Cardiac muscle cell (in vitro differentiated cells and primary cell): ENCODE measurements at regions not wholly inside any gene's neighbourhood (a gene's known extent, or its start where the extent isn't known, plus 50 kb on each side); places are given as distances from the start of the nearest gene placed in this dataset.
"Not testable (repeated sequence)": the region's sequence is repeated elsewhere in the genome, so short reads cannot be mapped to it uniquely, and the experiment has no call there.

Source experiments
- DNase-seq, 2 donors: peaks; one replicate each; pipeline versions ENCODE4 v3.0.0 to v3.0.0-alpha.2; 2010 to 2017; ENCODE audit warnings: low read depth in 1 of 2, low spot score in 1 of 2
- H3K27ac ChIP-seq: fragments of 200-600 bp; sonication (generic); 2 replicates; pipeline ENCODE4 v1.5.1; 2016
- H3K27me3 ChIP-seq: fragments of 200-600 bp; sonication (generic); 2 replicates; pipeline ENCODE4 v1.6.0; 2016; ENCODE audit warnings: control low read depth
- H3K36me3 ChIP-seq: fragments of 200-600 bp; sonication (generic); 2 replicates; pipeline ENCODE4 v1.5.1; 2016; ENCODE audit warnings: control low read depth
- H3K4me1 ChIP-seq: fragments of 200-600 bp; sonication (generic); 2 replicates; pipeline ENCODE4 v1.8.1; 2017; ENCODE audit warnings: low read depth, mild to moderate bottlenecking, mixed run types
- H3K4me3 ChIP-seq: fragments of 200-600 bp; sonication (generic); 2 replicates; pipeline ENCODE4 v1.5.1; 2016; ENCODE audit warnings: mild to moderate bottlenecking
- H3K9me3 ChIP-seq: fragments of 200-600 bp; sonication (generic); 2 replicates; pipeline ENCODE4 v1.5.1; 2017; ENCODE audit warnings: low read depth, mild to moderate bottlenecking, control low read depth
- TF ChIP-seq, protein P1 (sequence below): IDR thresholded peaks from 2 replicates; pipeline ENCODE4 v1.5.1; 2012; ENCODE audit warnings: low read depth, mild to moderate bottlenecking, low read length

DNA sequence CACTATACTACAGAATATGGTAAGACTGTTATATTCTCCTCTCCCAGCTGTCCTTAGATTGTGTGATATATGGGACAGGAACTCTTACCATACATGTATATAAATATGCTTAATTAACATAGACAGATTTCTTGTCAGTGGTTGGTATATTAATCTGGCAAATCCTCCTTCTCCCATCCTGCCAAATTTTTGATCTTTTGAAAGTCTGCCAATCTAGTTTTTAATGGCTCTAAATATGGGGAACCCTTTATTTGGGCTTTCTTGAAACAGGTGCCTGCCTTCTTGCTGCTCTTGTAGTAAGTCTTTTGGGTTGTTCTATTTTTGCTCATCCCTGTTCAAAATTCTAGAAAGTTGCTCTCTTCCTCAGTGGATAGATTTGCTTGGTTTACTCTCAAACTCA lies 63.5 kb downstream of the SPATA31D1 start:
- TF ChIP-seq, protein P1, sequence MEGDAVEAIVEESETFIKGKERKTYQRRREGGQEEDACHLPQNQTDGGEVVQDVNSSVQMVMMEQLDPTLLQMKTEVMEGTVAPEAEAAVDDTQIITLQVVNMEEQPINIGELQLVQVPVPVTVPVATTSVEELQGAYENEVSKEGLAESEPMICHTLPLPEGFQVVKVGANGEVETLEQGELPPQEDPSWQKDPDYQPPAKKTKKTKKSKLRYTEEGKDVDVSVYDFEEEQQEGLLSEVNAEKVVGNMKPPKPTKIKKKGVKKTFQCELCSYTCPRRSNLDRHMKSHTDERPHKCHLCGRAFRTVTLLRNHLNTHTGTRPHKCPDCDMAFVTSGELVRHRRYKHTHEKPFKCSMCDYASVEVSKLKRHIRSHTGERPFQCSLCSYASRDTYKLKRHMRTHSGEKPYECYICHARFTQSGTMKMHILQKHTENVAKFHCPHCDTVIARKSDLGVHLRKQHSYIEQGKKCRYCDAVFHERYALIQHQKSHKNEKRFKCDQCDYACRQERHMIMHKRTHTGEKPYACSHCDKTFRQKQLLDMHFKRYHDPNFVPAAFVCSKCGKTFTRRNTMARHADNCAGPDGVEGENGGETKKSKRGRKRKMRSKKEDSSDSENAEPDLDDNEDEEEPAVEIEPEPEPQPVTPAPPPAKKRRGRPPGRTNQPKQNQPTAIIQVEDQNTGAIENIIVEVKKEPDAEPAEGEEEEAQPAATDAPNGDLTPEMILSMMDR, result no peak
- H3K4me3 ChIP-seq, result no peak overlapping the region
- no peak for DNase-seq
- no peaks in the 10 kb centered on the region for H3K36me3 ChIP-seq
- H3K27ac ChIP-seq, result no peak overlapping the region
- H3K27me3 ChIP-seq, result peaks cover 4% of the 10 kb centered on the region
- no peaks in the 10 kb centered on the region for H3K9me3 ChIP-seq
- H3K4me1 ChIP-seq, result no peaks in the 10 kb centered on the region

- TF ChIP-seq, protein P1, result no peak
Measured at GRCh38 chr9:82054264-82055015, 65.9 kb downstream of the SPATA31D1 start.

DNA sequence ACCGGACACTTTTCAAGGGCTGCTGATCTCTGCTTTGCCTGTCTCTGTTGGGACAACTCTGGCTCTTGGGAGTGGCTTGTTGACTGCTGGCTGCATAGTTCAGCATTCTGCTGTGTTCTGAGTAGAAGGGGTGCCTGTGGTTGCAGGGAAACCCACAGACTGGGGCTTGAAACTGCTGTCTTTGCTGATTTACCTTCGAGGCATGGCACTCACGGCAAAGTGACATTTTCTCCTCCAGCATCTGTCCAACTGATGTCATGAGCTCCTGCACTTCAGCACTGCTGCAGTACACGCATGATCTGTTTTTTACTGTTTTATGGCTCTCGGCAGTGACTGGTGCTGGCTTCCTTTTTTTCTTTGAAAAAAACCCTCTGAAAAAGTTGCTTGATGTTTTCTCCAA lies 69.2 kb downstream of the SPATA31D1 start:
- Histone ChIP-seq H3K9me3 (no peaks in the 10 kb centered on the region), H3K27ac (no peak overlapping the region), H3K27me3 (no peaks in the 10 kb centered on the region), H3K4me3 (no peak overlapping the region), H3K36me3 (no peaks in the 10 kb centered on the region), H3K4me1 (no peaks in the 10 kb centered on the region)
- no peak for DNase-seq
- TF ChIP-seq, protein P1, result no peak

More at GRCh38 chr9:82054264-82055015, 65.9 kb downstream of the SPATA31D1 start:
- Histone ChIP-seq H3K4me3 (no peak overlapping the region), H3K36me3 (no peaks in the 10 kb centered on the region), H3K4me1 (no peaks in the 10 kb centered on the region), H3K27me3 (peaks cover 4% of the 10 kb centered on the region), H3K9me3 (no peaks in the 10 kb centered on the region), H3K27ac (no peak overlapping the region)
- no peak for DNase-seq

GRCh38 chr9:82061801-82062200 lies 73.2 kb downstream of the SPATA31D1 start:
- H3K4me1 ChIP-seq, H3K9me3 ChIP-seq, DNase-seq, H3K27me3 ChIP-seq, H3K27ac ChIP-seq, H3K4me3 ChIP-seq, H3K36me3 ChIP-seq: not testable (repeated sequence)

- Histone ChIP-seq H3K9me3 (no peaks in the 10 kb centered on the region), H3K4me1 (no peaks in the 10 kb centered on the region), H3K27me3 (no peaks in the 10 kb centered on the region), H3K4me3 (no peak overlapping the region), H3K36me3 (no peaks in the 10 kb centered on the region), H3K27ac (no peak overlapping the region)
- TF ChIP-seq, protein P1, result no peak
- DNase-seq, result no peak
Measured at GRCh38 chr9:82062245-82062644, 73.7 kb downstream of the SPATA31D1 start.
